ENCODE measurements at regions not wholly inside any gene's neighbourhood (a gene's known extent, or its start where the extent isn't known, plus 50 kb on each side); places are given as distances from the start of the nearest gene placed in this dataset.

DNA sequence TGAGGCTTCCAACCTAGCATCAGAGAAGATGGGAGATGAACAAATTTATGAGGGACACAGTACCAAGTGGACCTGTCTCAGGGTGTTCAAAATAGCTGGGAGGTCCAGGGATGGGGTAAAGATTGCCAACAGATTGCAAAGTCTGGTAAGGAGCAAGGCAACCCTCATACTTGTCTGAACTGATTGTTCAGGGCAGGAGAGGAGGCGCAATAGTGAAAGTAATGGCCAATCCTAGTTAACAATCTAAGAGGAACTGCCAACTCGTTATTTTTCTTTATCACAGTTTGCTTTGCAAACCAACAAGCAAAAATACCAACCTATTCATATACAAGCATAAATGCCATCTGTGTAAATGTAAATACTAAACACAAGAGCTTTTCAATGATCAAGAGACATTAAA is 78.4 kb upstream of the S1PR1 start:
- TF ChIP-seq CTCF (IDR thresholded peaks at IDR 0.05; ENCODE audit: insufficient read depth, low read length), result no peak
- H3K4me3 ChIP-seq (ENCODE audit: low read depth, low read length), result no peak overlapping the region
- no peak for DNase-seq (ENCODE audit: low read depth)

DNA sequence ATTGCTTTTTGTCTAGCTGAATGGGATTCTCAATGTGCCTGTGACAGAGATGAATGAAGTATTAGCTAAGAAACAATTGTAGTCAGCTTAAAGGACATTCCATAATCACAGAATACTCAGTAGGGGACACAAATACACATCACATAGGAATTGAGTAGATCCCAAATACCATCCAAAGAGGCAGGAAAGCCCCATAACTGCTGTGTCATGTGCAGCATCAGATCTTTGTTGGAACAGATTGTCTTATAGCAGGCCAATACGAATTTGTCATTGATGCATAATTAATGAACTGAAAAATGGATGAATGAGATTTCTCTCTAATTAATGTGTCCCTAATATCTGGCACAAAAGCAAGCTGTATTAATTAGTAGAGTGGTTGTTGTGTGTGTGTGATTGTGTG is 82.3 kb upstream of the S1PR1 start:
- TF ChIP-seq CTCF (IDR thresholded peaks at IDR 0.05; ENCODE audit: insufficient read depth, low read length), result no peak
- H3K4me3 ChIP-seq (ENCODE audit: low read depth, low read length), result no peak overlapping the region
- no peak for DNase-seq (ENCODE audit: low read depth)

- no peak for DNase-seq (ENCODE audit: low read depth)
- no peak overlapping the region for H3K4me3 ChIP-seq (ENCODE audit: low read depth, low read length)
- no peak for TF ChIP-seq CTCF (IDR thresholded peaks at IDR 0.05; ENCODE audit: insufficient read depth, low read length)
Observed at GRCh38 chr1:101153692-101154091, 83.1 kb upstream of the S1PR1 start.

- TF ChIP-seq CTCF (IDR thresholded peaks at IDR 0.05; ENCODE audit: insufficient read depth, low read length), result no peak
- no peak for DNase-seq (ENCODE audit: low read depth)
- no peak overlapping the region for H3K4me3 ChIP-seq (ENCODE audit: low read depth, low read length)
Observed at GRCh38 chr1:101152633-101153032, 84.2 kb upstream of the S1PR1 start.

DNA sequence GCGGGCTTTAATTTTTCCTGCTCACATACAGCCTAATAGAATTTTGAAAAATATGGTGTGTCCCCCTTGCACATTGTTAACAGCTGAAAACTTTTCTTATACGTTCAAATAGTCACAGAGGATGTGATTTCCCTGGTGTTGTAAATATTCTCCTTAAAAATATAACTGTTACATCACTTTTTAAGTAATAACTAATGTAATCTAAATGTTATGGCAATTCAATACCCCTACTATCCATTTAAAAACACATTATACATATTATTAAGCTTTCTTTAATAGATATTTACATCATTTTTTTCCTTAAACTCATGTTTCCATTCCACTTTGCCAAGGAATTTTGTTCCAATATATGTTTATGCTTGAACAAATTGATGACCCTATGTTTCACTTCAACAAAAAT is 85.5 kb upstream of the S1PR1 start:
- no peak overlapping the region for H3K4me3 ChIP-seq (ENCODE audit: low read depth, low read length)
- no peak for DNase-seq (ENCODE audit: low read depth)
- TF ChIP-seq CTCF (IDR thresholded peaks at IDR 0.05; ENCODE audit: insufficient read depth, low read length), result no peak

GRCh38 chr1:101150670-101151069 is 86.1 kb upstream of the S1PR1 start:
- TF ChIP-seq CTCF (IDR thresholded peaks at IDR 0.05; ENCODE audit: insufficient read depth, low read length), result no peak
- H3K4me3 ChIP-seq (ENCODE audit: low read depth, low read length), result no peak overlapping the region
- no peak for DNase-seq (ENCODE audit: low read depth)

- no peak for TF ChIP-seq CTCF (IDR thresholded peaks at IDR 0.05; ENCODE audit: insufficient read depth, low read length)
- no peak overlapping the region for H3K4me3 ChIP-seq (ENCODE audit: low read depth, low read length)
- DNase-seq (ENCODE audit: low read depth), result no peak
Observed at GRCh38 chr1:101150266-101150665, 86.6 kb upstream of the S1PR1 start.
